HUDEP-2 (cell line): ENCODE measurements at regions not wholly inside any gene's neighbourhood (a gene's known extent, or its start where the extent isn't known, plus 50 kb on each side); places are given as distances from the start of the nearest gene placed in this dataset.

ENCODE experiments used
- DNase-seq, 76 experiments: peaks; one replicate each; lab custom pipeline; 2025; ENCODE audit not compliant: unreplicated experiment in 76 of 76; lab: John Stamatoyannopoulos, UW

- DNase-seq: no peak
Measured at GRCh38 chr12:78672033-78672432, 192.5 kb upstream of the SYT1 start.

DNA sequence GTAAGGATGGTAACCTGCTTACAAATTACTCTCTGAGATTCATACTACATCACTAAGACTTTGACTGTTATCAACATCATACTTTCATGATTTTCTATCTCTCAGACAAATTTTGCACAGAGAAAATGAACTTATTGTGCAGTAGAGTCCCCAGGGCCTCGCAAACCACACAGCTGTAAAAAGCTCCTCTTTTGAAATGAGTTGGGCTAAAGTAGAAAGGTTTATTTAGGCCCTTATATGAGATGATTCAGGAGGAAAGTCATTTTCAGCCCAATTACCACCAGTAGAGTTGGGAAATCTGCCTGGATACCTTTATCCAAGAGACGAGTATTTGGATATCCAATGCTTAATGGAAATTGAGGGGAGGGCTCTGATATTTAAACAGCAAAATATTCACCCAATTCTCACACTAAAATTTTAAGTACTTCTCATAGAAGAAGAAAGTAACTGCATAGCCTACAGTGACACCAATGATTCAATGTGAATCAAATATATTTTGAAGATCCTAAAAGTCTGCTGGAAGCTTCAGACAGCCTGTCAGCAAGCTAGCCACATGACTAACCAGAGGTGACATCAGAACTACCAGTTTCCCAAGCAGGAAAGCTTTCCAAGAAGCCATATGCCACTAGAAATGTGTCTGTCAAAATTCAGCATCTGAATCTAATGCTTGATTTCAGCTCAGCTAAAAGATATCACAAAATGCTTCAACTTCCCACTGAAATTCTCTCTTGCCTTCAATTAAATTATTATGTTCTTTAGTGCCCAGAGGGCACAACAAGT lies 190.1 kb upstream of the SYT1 start:
- DNase-seq: no peak

- DNase-seq: no peak
Measured at GRCh38 chr12:78680596-78680995, 184.0 kb upstream of the SYT1 start.

DNA sequence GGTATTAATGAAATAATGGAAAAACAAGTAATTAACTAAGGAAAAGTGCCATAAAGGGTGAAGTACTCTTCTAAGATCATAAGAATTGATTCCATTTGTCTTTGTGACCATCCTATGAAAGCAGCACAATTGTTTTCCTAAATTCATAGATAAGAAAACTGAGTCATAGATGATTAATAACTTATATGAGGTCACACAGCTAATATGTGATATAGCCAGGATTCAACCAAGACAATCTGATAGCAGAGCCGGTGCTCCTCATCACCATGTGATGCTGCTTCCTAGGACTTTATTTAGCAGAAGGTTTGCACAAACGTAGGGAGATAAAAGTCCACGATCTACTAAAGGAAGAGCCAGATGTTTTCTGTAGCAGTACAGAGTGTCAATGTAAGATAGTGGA lies 181.5 kb upstream of the SYT1 start:
- no peak for DNase-seq

DNA sequence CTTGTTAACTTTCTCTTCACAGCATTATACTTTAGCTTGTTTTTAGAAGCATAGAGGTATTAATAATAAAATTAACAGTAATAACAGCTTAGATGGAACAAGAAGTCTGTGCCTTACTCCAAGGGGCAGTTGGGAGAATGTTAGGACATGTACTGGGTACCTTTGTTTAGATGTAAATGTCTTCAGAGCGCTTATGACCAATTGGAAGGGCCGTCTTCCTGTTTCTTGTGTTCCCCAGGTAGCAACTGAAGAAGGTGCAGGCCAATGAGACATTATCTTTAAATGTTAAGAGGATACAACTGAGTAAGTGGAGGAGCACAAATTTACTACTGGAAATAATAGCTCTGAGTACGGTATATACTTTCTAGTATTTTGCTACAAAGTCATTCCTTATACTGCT lies 180.9 kb upstream of the SYT1 start:
- DNase-seq: no peak

GRCh38 chr12:78684419-78684818 lies 180.2 kb upstream of the SYT1 start:
- no peak for DNase-seq

DNA sequence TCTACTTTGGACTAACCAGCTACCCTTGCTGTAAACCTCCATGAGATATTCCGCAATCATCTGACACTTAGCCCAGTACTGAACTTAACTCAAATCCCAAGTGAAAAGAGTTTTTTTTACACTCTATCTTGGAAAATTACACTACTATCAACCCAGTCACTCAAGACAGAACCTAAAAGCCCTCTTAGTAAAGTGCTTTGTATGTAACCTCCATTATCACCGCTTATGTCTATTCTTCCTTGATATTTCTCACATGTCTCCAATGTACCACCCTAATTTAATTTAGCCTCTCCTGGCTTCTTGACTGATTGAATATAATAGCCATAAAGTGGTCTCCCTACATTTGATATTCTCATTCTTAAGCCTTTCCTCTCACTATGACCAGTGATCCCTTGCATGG lies 168.8 kb upstream of the SYT1 start:
- DNase-seq: no peak

DNA sequence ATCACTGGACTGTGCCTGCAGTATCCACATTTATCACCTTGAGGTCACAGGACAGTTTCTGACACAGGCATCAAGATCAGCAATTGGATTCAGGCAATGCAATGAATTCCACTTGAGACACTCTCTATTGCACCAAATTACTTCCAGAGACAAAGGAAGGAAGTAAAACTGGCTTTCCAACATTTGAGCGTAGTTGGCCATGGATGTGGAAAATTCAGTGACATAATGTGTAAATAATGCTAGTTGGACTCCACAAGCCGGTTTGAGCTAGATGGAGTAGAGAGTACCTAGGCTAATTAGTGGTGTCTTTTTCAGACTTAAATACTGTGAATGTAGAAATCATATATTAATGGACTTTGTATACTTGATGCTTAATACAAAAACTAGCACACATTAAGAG lies 168.3 kb upstream of the SYT1 start:
- DNase-seq: no peak

DNA sequence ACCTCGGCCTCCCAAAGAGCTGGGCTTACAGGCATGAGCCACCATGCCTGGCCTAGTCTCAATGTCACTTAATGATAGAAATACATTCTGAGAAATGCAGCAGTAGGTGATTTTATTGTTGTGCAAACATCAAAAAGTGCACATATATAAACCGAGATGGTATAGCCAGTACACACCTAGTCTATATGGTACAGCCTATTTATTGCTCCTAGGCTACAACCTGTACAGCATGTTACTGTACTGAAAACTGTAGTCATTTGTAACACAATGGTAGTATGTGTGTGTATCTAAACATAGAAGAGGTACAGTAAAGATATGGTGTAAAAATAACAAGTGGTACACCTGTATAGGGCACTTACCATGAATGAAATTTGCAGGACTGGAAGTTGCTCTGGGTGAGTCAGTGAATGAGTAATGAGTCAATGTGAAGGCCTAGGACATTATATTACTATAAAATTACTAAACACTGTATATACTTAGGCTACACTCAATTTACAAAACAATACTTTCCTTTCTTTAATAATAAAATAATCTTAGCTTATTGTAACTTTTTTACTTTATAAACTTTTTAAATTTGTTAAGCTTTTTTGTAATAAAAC lies 166.7 kb upstream of the SYT1 start:
- no peak for DNase-seq

GRCh38 chr12:78698747-78699146 lies 165.8 kb upstream of the SYT1 start:
- no peak for DNase-seq

DNA sequence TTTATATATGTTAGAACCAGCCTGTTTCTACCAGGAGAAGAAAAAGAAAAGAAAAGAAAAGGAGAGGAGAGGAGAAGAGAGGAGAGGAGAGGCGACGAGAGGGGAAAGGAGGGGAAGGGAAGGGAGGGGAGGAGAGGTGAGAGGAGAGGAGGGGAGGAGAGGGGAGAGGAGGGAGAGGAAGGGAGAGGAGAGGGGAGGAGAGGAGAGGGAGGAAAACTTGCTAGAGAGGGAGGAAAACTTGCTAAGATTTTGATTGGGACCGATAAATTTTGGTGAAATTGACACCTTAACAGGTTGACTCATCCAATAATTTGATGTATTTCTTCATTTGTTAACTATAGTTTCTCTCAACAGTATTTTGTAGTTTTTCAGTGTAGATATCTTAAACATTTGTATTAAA lies 164.0 kb upstream of the SYT1 start:
- no peak for DNase-seq

DNA sequence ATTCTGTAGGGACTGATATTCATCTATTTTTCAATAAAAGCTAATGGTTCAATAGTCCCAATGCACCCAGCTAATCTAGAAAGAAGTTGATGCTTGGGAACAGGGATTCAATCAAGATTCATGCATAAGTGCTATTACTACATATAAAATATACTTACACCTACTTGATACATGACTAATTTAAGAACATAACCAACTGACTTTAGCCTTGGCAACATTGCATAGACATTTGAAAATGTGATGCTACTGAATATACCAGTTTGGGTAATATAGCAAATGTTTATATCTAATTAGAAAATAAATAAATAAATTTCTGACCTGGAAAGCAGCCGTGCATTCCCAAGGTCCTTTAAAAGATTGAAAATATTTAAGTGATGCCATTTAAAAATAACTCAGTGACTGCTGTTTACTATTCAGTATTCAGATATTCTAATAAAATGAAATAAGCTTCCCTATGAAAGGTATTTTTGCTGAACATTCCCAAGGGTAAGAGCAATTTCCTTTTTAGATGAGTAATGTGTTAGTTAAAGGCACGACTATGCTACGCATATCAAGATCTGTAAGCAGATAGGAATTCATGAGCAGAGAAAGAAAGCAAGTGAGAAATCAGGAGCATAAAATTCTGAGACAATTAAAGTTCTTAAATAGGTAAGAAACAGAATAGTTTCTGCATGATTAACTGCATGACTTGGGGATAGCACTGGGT lies 160.6 kb upstream of the SYT1 start:
- DNase-seq: no peak

GRCh38 chr12:78711954-78712353 lies 152.6 kb upstream of the SYT1 start:
- DNase-seq: no peak

DNA sequence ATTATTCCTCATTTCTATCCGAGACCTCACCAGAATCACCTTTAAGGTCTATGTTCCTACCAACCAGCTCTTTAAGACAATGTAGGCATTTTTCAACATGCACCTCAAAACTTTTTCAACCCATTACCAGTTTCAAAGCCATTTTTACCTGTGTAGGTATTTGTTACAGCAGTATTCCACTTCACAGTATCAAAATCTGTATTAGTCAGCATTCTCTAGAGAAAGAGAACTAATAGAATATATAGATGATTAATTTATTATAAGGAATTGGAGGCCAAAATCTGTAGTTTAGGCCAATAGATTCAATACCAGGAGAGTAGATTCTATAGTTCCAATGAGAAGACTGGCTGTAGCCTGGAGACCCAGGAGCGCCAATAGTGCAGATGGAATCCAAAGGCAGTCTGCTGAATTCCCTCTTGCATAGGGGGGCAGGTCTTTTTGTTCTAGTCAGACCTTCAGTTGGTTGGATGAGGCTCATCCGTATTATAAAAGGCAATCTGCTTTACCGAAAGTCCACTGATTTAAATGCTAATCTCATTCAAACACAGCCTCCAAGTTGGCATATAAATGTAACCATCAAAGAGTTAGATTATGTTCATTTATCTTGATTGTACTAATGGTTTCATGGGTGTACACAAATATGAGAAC lies 151.6 kb upstream of the SYT1 start:
- no peak for DNase-seq

DNA sequence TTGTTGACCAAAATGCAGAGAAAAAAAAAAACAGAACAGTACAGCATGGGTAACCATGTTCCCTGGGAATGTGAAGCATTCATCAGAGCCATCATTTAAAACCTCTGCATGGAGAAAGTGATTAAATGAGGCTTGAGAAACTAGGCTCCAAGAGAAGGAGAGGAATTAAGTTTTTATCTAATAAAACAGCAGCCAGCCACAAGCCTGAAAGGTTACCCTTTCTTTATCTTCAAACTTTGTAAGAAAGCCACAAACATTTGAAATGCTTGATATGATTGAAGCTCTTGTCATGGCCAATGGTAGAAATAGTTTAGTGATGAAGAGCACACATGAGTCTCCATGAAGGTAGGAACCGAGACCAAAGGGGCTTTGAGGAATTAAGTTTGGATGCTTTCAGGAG lies 144.9 kb upstream of the SYT1 start:
- no peak for DNase-seq

- no peak for DNase-seq
Measured at GRCh38 chr12:78721906-78722305, 142.7 kb upstream of the SYT1 start.

- DNase-seq: no peak
Measured at GRCh38 chr12:78725033-78725432, 139.5 kb upstream of the SYT1 start.

DNA sequence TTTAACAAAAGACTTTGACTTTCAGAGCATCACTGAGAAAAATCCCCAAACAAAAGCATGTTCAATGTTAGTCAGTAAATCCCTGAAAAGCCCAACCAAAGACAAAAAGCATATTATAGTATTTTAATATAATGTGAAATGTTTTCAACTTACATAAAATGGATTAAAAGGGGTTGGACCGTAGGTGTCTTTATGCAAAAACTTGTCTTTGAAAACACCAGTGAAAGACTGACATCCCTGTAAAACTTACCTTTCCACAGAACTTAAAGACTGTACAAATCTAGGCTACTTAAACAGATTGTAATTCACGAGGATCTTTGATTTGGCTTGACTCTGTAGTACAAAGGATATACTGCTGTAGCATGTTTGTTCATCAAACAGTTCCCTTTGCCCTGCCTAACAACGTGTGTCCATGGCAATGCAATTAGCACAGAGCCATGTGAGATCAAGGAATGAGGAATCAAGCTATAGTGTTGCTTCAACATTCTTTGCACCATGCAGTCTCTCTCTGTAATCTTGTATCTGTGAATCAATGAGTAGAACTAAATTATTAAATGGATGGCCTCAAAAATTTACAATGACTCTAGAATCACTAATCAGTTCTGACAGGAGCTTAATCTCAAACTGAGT lies 138.5 kb upstream of the SYT1 start:
- DNase-seq: no peak

GRCh38 chr12:78726854-78727253 lies 137.7 kb upstream of the SYT1 start:
- DNase-seq: no peak

GRCh38 chr12:78732481-78732880 lies 132.1 kb upstream of the SYT1 start:
- DNase-seq: peak in 24 of 76 experiments; percentile 8 to 74 (median 28)

DNA sequence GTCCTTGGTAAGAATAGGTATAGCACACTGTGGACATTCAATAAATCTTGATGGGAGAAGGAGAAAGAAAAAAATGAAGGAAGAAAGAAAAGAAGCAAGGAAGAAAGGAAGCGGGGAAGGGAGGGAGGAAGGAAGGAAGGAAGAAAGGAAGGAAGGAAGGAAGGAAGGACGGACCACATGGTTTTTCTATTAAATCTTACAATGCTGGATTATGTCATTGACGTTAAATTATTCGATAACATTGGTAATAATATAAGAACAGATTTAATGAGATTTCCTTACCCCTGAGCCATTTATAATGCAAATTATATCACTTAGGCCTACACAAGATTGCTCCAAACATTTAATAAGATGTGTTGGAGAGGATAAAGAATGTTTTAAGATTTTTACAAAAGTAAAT lies 124.9 kb upstream of the SYT1 start:
- no peak for DNase-seq
